Neural crest cell (in vitro differentiated cells): ENCODE measurements at regions not wholly inside any gene's neighbourhood (a gene's known extent, or its start where the extent isn't known, plus 50 kb on each side); places are given as distances from the start of the nearest gene placed in this dataset.

Source experiments
- DNase-seq: peaks from one replicate; pipeline ENCODE4 v3.0.0; 2021; ENCODE audit warnings: low read depth, mixed read lengths, low spot score
- H3K27ac Mint-ChIP-seq: one replicate; pipeline ENCODE4 v1.8.0; 2021; ENCODE audit warnings: mild to moderate bottlenecking, mixed read lengths; ENCODE audit not compliant: unreplicated experiment
- H3K27me3 Mint-ChIP-seq: 2 replicates; pipeline ENCODE4 v1.8.0; 2021; ENCODE audit warnings: low read depth, mild to moderate bottlenecking, mixed read lengths
- H3K36me3 Mint-ChIP-seq: 2 replicates; pipeline ENCODE4 v1.8.0; 2021; ENCODE audit warnings: low read depth, mild to moderate bottlenecking, mixed read lengths
- H3K4me1 Mint-ChIP-seq: 2 replicates; pipeline ENCODE4 v1.8.0; 2021; ENCODE audit warnings: mixed read lengths
- H3K4me3 Mint-ChIP-seq: one replicate; pipeline ENCODE4 v1.8.0; 2021; ENCODE audit warnings: mild to moderate bottlenecking, mixed read lengths
- H3K9me3 Mint-ChIP-seq: 2 replicates; pipeline ENCODE4 v1.8.0; 2021; ENCODE audit warnings: mixed read lengths
- TF ChIP-seq, protein P1 (sequence below): fragments of 200-600 bp; sonication (generic); conservative IDR thresholded peaks from 2 replicates; pipeline ENCODE4 v1.5.0; 2021; ENCODE audit warnings: antibody characterized with exemption, mild to moderate bottlenecking

GRCh38 chr2:62431512-62431911 is 74.5 kb downstream of the TMEM17 start:
- TF ChIP-seq, protein P1, sequence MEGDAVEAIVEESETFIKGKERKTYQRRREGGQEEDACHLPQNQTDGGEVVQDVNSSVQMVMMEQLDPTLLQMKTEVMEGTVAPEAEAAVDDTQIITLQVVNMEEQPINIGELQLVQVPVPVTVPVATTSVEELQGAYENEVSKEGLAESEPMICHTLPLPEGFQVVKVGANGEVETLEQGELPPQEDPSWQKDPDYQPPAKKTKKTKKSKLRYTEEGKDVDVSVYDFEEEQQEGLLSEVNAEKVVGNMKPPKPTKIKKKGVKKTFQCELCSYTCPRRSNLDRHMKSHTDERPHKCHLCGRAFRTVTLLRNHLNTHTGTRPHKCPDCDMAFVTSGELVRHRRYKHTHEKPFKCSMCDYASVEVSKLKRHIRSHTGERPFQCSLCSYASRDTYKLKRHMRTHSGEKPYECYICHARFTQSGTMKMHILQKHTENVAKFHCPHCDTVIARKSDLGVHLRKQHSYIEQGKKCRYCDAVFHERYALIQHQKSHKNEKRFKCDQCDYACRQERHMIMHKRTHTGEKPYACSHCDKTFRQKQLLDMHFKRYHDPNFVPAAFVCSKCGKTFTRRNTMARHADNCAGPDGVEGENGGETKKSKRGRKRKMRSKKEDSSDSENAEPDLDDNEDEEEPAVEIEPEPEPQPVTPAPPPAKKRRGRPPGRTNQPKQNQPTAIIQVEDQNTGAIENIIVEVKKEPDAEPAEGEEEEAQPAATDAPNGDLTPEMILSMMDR = no peak
- Mint-ChIP-seq H3K4me1 (no peaks in the 10 kb centered on the region), H3K27me3 (no peaks in the 10 kb centered on the region), H3K27ac (no peak overlapping the region), H3K9me3 (no peaks in the 10 kb centered on the region), H3K36me3 (no peaks in the 10 kb centered on the region), H3K4me3 (no peak overlapping the region)
- DNase-seq = no peak

DNA sequence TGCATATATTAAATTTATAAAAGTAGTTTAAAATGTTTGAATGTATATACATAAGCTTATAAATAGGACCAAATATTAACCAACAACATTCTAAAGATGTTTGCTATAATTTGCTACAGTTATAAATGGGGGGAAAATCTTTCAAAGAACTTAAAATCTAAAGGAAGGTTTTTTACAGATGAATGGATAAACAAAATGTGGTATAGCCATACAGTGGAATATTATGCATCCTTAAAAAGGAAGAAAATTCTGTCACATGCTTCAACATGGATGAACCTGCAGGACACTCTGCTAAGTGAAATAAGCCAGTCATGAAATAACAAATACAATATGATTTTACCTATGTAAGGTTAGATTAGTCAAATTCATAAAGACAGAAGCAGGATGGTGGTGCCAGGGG is 75.8 kb downstream of the TMEM17 start:
- TF ChIP-seq, protein P1 = no peak
- H3K4me3 Mint-ChIP-seq = no peak overlapping the region
- H3K36me3 Mint-ChIP-seq = no peaks in the 10 kb centered on the region
- DNase-seq = no peak
- no peaks in the 10 kb centered on the region for H3K27me3 Mint-ChIP-seq
- H3K9me3 Mint-ChIP-seq = no peaks in the 10 kb centered on the region
- H3K27ac Mint-ChIP-seq = no peak overlapping the region
- no peaks in the 10 kb centered on the region for H3K4me1 Mint-ChIP-seq

- Mint-ChIP-seq H3K4me3 (no peak overlapping the region), H3K27me3 (no peaks in the 10 kb centered on the region), H3K36me3 (no peaks in the 10 kb centered on the region), H3K4me1 (no peaks in the 10 kb centered on the region), H3K9me3 (no peaks in the 10 kb centered on the region), H3K27ac (peak overlapping the region; percentile 67)
- TF ChIP-seq, protein P1 = no peak
- no peak for DNase-seq
Measured at GRCh38 chr2:62427146-62427545, 78.8 kb downstream of the TMEM17 start.

- H3K27me3 Mint-ChIP-seq = no peaks in the 10 kb centered on the region
- H3K27ac Mint-ChIP-seq = peak overlapping the region; percentile 67
- TF ChIP-seq, protein P1 = no peak
- no peaks in the 10 kb centered on the region for H3K4me1 Mint-ChIP-seq
- DNase-seq = no peak
- H3K9me3 Mint-ChIP-seq = peaks cover 6% of the 10 kb centered on the region
- no peak overlapping the region for H3K4me3 Mint-ChIP-seq
- no peaks in the 10 kb centered on the region for H3K36me3 Mint-ChIP-seq
Measured at GRCh38 chr2:62426154-62426912, 79.7 kb downstream of the TMEM17 start.

GRCh38 chr2:62425684-62426083 is 80.3 kb downstream of the TMEM17 start:
- no peaks in the 10 kb centered on the region for H3K4me1 Mint-ChIP-seq

More at GRCh38 chr2:62425684-62426083, 80.3 kb downstream of the TMEM17 start:
- TF ChIP-seq, protein P1 = no peak
- DNase-seq = no peak
- H3K4me3 Mint-ChIP-seq = no peak overlapping the region
- H3K27me3 Mint-ChIP-seq = no peaks in the 10 kb centered on the region
- no peak overlapping the region for H3K27ac Mint-ChIP-seq
- peaks cover 10% of the 10 kb centered on the region for H3K9me3 Mint-ChIP-seq
- H3K36me3 Mint-ChIP-seq = peaks cover 4% of the 10 kb centered on the region
